ENCODE measurements at regions not wholly inside any gene's neighbourhood (a gene's known extent, or its start where the extent isn't known, plus 50 kb on each side); places are given as distances from the start of the nearest gene placed in this dataset.
A peak's percentile ranks its signal among the peaks of the same experiment; 100 is the strongest.

DNA sequence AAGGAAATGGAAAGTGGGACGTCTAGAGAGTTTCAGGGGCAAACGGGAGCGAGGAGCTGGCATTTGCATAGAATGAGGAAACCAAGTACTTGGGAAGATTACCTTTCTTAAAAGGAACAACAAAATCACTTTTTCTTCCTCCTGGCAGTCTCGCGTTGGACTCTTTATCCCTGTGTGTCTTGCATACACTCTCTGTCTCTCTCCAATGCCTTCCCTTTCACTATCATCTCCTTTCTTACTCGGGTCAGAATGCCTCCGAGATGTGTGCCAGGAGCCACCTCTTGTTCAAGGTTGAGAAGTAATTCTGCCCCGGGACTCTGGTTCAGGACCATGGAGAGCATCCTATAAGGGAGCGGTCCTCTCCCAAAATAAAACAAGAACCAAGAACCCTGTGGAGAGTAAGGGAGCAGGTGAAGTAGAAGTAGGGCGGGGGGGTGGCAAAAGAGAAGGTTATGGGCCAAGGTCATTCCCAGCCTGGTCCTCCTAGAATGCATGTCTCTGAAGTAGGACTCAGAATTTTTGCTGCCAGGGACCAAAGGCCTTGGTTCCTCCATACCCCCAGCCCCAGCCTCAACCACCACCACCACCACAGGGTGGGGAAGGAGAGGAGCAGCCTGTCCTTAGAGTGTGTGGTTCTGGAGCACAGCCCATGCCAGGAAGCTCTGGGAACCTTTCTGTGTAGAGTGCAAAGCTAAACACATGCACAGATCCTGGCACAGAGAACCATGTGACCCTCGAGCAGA, 72.1 kb upstream of the ARAP3 start:
- ChIA-PET POLR2A (no interaction called here), CTCF (interaction anchor here (4.2 kb wide), 1 partner anchor 125 kb away, joined by 26 read pairs; the partner anchor contains the start of gene PCDH1), RAD21 (ENCODE audit: low non-redundant PET in 1 of 2, low total read pairs in 2 of 2, uncharacterized antibody in 2 of 2, unreplicated experiment in 2 of 2) (no interaction called here)
- no peaks in the 10 kb centered on the region for H3K36me3 ChIP-seq (ENCODE audit: control insufficient read depth in 1 of 2, insufficient read depth in 2 of 2, low read length in 2 of 2)
- H3K4me2 ChIP-seq (ENCODE audit: low read length), result no peak overlapping the region
- DNase-seq (ENCODE audit: low read depth, low spot score) (peak; percentile 8), ATAC-seq (no peak)
- H3K27ac ChIP-seq (ENCODE audit: low read depth, low read length), result no peak overlapping the region
- no peaks in the 10 kb centered on the region for H3K9me3 ChIP-seq (ENCODE audit: control insufficient read depth in 1 of 2, insufficient read depth in 1 of 2, low read depth in 1 of 2, low read length in 2 of 2)
- peaks cover 0 to 9% of the 10 kb centered on the region in 2 experiments; a peak in 1 of 4 replicates for H3K4me1 ChIP-seq (ENCODE audit: control insufficient read depth in 1 of 2, insufficient read depth in 2 of 2, low read length in 2 of 2)
- no peak for TF ChIP-seq EZH2 (IDR thresholded peaks at IDR 0.05)
- TF ChIP-seq, protein P1, sequence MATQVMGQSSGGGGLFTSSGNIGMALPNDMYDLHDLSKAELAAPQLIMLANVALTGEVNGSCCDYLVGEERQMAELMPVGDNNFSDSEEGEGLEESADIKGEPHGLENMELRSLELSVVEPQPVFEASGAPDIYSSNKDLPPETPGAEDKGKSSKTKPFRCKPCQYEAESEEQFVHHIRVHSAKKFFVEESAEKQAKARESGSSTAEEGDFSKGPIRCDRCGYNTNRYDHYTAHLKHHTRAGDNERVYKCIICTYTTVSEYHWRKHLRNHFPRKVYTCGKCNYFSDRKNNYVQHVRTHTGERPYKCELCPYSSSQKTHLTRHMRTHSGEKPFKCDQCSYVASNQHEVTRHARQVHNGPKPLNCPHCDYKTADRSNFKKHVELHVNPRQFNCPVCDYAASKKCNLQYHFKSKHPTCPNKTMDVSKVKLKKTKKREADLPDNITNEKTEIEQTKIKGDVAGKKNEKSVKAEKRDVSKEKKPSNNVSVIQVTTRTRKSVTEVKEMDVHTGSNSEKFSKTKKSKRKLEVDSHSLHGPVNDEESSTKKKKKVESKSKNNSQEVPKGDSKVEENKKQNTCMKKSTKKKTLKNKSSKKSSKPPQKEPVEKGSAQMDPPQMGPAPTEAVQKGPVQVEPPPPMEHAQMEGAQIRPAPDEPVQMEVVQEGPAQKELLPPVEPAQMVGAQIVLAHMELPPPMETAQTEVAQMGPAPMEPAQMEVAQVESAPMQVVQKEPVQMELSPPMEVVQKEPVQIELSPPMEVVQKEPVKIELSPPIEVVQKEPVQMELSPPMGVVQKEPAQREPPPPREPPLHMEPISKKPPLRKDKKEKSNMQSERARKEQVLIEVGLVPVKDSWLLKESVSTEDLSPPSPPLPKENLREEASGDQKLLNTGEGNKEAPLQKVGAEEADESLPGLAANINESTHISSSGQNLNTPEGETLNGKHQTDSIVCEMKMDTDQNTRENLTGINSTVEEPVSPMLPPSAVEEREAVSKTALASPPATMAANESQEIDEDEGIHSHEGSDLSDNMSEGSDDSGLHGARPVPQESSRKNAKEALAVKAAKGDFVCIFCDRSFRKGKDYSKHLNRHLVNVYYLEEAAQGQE (IDR thresholded peaks at IDR 0.05; ENCODE audit: low read depth), result peak; percentile 92
- H3K4me3 ChIP-seq (replicated peaks in 1 of 2; ENCODE audit: low read depth in 1 of 2, low read length in 2 of 2), result no peak overlapping the region
- BruUV-seq (replicated peaks), result no TSS peak
- H3K9ac ChIP-seq (ENCODE audit: low read length), result no peak overlapping the region
- intact Hi-C loops (cut with micrococcal nuclease), result no loop called here
- H4K20me1 ChIP-seq (ENCODE audit: insufficient read depth), result no peaks in the 10 kb centered on the region
- H2AFZ ChIP-seq (ENCODE audit: low read depth, low read length, poor library complexity, severe bottlenecking), result no peak overlapping the region
- H3K79me2 ChIP-seq (ENCODE audit: insufficient read depth, low read length), result no peaks in the 10 kb centered on the region
- H3K9me2 ChIP-seq (ENCODE audit: insufficient read depth), result no peaks in the 10 kb centered on the region; the same call in 1 of the 2 replicates
- H3K27me3 ChIP-seq (ENCODE audit: insufficient read depth, low read length), result peaks cover 29% of the 10 kb centered on the region

All from HCT116 (cell line).